GM06990 (cell line): ENCODE measurements at regions not wholly inside any gene's neighbourhood (a gene's known extent, or its start where the extent isn't known, plus 50 kb on each side); places are given as distances from the start of the nearest gene placed in this dataset.

Experiments used
- DNase-seq: peaks from one replicate; pipeline ENCODE4 v3.0.0-alpha.2; 2011; ENCODE audit not compliant: insufficient read length; ENCODE audit errors: extremely low read depth
- H3K27me3 ChIP-seq: replicated peaks from 2 replicates; pipeline ENCODE4 v1.6.0; 2011; ENCODE audit warnings: low read length; ENCODE audit not compliant: control insufficient read depth, insufficient read depth
- H3K36me3 ChIP-seq: 2 replicates; pipeline ENCODE4 v1.5.1; 2011; ENCODE audit warnings: low read length; ENCODE audit not compliant: control insufficient read depth, insufficient read depth
- H3K4me3 ChIP-seq: replicated peaks from 2 replicates; pipeline ENCODE4 v1.5.1; 2011; ENCODE audit warnings: low read depth, mild to moderate bottlenecking, control low read depth, low read length
- TF ChIP-seq, protein P1 (sequence below): IDR thresholded peaks from 2 replicates; pipeline ENCODE4 v1.5.1; 2011; ENCODE audit warnings: low read length, control low read depth, mild to moderate bottlenecking, inconsistent platforms; ENCODE audit not compliant: insufficient read depth, poor library complexity, severe bottlenecking

DNA sequence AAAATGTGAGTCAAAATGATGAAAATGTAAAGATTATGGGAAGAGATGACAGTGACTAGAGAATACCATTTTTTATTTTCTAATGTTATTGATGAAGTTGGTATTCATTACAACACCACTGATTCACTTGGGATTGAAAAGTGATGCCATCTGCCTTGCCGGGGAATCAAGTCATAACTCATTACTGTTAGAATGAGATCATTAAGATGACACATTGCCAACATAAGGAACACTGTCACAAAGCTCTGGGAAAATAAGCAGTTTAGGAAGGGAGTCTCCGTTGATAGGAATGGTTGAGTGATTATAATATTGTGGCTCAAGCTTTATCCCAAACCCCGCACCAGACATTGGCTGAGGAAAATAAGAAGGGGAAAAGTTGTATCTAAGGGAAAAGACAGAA is 121.5 kb upstream of the PLPP4 start:
- Histone ChIP-seq H3K27me3 (no peaks in the 10 kb centered on the region), H3K4me3 (no peak overlapping the region), H3K36me3 (no peaks in the 10 kb centered on the region)
- TF ChIP-seq, protein P1, sequence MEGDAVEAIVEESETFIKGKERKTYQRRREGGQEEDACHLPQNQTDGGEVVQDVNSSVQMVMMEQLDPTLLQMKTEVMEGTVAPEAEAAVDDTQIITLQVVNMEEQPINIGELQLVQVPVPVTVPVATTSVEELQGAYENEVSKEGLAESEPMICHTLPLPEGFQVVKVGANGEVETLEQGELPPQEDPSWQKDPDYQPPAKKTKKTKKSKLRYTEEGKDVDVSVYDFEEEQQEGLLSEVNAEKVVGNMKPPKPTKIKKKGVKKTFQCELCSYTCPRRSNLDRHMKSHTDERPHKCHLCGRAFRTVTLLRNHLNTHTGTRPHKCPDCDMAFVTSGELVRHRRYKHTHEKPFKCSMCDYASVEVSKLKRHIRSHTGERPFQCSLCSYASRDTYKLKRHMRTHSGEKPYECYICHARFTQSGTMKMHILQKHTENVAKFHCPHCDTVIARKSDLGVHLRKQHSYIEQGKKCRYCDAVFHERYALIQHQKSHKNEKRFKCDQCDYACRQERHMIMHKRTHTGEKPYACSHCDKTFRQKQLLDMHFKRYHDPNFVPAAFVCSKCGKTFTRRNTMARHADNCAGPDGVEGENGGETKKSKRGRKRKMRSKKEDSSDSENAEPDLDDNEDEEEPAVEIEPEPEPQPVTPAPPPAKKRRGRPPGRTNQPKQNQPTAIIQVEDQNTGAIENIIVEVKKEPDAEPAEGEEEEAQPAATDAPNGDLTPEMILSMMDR: no peak
- no peak for DNase-seq

DNA sequence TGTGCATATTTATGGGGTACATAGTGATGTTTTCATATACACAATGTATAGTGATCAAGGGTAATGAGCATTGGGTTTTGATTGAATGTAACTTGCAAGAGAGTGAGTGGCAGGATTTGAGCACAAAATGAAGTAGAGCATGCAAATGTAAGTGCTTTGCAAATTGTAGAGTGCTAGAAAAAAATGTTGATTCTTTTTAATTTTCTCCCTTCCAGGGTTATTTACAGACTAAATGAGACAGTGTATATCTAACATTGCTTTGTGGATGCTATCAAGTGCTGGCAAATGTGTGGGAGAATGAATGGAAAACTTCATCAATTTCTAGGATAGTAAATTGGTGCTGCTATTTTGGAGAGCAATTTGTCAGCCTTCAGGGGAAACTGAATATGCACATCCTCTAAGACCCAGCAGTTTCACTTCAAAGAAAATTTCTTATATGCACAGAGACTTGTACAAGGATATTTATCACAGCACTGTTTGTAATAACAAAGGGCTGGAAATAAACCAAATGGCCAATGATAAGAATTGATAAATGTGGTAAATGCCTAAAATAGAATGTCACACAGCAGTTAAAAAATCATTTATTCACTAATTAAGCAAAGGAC is 120.6 kb upstream of the PLPP4 start:
- TF ChIP-seq, protein P1: no peak
- DNase-seq: no peak
- no peaks in the 10 kb centered on the region for H3K27me3 ChIP-seq
- no peaks in the 10 kb centered on the region for H3K36me3 ChIP-seq
- no peak overlapping the region for H3K4me3 ChIP-seq

DNA sequence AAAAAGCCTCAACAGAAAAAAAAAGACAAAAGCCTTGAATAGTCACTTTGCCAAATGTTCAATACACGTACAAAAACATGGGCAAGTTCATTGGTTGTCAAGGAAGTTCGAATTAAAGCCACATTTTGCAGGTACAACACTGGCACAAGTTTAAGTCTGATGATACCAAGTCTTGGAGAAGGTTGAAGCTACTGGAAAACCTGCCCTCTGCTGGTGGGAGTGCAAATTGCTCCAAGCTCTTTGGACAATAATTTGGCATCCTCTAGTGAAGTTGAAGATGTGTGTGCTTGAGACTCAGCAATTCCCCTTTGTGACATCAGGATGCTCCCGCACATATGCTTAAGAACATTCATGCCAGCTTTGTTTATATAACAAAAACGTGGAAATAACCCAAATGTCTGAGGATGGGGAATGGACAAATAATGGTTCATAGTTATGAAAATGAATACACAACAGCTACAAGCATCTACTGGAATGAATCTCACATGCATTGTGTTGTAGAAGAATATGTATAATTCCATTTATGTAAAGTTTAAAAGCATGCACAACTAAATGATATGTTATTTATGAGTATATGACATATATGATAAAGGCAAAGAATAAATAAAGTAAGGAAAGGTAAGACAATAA is 120.0 kb upstream of the PLPP4 start:
- DNase-seq: peak; percentile 4
- H3K27me3 ChIP-seq: no peaks in the 10 kb centered on the region
- TF ChIP-seq, protein P1: peak; percentile 81
- no peaks in the 10 kb centered on the region for H3K36me3 ChIP-seq
- H3K4me3 ChIP-seq: no peak overlapping the region

DNA sequence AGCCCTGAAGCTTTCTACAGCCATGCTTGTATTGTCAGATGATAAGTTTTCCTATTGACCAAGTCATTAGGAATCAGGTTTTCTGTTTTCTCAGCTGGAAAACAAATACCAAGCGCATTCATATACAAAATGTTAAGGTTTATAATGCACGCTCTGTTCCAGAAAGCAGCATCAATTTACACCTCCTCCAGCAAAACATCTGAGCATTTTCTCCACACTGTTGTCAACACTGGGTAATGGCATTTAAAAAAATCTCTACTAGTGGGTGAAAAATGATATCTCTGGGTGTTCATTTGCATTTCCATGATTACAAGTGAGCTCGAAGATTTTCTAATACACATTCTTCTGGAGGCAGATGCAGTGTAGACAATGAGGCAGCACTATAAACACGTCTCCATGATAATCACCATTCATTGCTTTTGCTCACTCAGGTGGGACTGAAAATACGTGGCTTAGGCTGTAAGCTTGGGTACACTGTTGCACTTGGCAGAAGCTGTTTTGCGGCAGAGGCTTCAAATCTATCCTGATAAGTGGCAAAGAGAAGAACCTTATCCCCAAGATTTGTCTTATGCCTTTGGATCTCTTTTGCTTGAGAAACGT is 114.8 kb upstream of the PLPP4 start:
- Histone ChIP-seq H3K36me3 (no peaks in the 10 kb centered on the region), H3K27me3 (no peaks in the 10 kb centered on the region), H3K4me3 (no peak overlapping the region)
- no peak for DNase-seq
- TF ChIP-seq, protein P1: no peak

DNA sequence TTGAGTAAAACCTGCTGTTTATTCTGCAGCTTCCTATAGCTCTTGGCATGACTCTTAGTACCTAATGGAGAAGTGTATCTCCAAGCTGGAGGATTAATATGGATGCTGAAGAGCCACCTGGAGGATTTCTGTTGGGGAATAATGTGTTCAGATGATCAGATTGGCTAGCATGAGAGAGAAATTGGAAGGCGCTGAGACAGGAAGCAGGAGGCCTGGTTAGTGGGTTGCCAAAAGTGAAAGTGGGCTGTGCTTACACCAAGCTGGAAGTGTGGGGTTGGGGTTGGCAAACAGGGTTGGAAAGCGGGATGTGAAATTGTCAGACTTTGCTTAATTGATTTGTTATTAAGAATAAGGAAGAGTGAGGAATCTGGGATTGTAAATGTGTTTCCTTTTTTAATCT is 111.8 kb upstream of the PLPP4 start:
- H3K27me3 ChIP-seq: no peaks in the 10 kb centered on the region
- DNase-seq: no peak
- TF ChIP-seq, protein P1: no peak

DNA sequence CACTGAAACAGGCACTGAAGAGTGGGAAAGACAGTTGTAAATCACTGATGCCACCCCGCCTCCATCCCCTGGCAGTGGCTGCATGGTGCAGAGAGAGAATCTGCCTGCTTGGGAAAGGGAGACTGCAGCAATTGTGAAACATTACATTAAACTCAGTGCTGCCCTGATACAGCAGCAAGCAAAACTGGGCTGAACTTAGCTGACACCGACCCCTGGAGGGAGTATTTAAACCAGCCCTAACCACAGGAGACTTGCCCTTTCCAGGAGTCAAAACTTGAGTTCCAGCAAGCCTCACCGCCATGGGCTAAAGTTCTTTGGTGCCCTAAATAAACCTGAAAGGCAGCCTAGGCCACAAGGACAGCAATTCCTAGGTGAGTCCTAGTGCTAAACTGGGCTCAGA is 109.4 kb upstream of the PLPP4 start:
- H3K4me3 ChIP-seq: no peak overlapping the region
- DNase-seq: no peak
- TF ChIP-seq, protein P1: no peak
- H3K36me3 ChIP-seq: no peaks in the 10 kb centered on the region
- no peaks in the 10 kb centered on the region for H3K27me3 ChIP-seq

More for the DNA sequence above, 111.8 kb upstream of the PLPP4 start:
- Histone ChIP-seq H3K36me3 (no peaks in the 10 kb centered on the region), H3K4me3 (no peak overlapping the region)
